ENCODE measurements at regions not wholly inside any gene's neighbourhood (a gene's known extent, or its start where the extent isn't known, plus 50 kb on each side); places are given as distances from the start of the nearest gene placed in this dataset.

GRCh38 chr6:14790976-14791375 is 454.9 kb upstream of the JARID2 start:
- Histone ChIP-seq H3K4me2 (ENCODE audit: low read length) (no peak overlapping the region), H3K4me3 (ENCODE audit: low read depth, low read length) (no peak overlapping the region), H3K9ac (no peak overlapping the region), H3K27me3 (ENCODE audit: control insufficient read depth, insufficient read depth, low read length) (no peaks in the 10 kb centered on the region), H3K9me3 (ENCODE audit: control insufficient read depth, low read length) (no peaks in the 10 kb centered on the region), H2AFZ (no peak overlapping the region), H3K27ac (no peak overlapping the region), H3K36me3 (ENCODE audit: control insufficient read depth, insufficient read depth, low read length) (no peaks in the 10 kb centered on the region), H3K79me2 (no peaks in the 10 kb centered on the region), H3K4me1 (no peaks in the 10 kb centered on the region)
- TF ChIP-seq CTCF (IDR thresholded peaks at IDR 0.05): no peak

DNA sequence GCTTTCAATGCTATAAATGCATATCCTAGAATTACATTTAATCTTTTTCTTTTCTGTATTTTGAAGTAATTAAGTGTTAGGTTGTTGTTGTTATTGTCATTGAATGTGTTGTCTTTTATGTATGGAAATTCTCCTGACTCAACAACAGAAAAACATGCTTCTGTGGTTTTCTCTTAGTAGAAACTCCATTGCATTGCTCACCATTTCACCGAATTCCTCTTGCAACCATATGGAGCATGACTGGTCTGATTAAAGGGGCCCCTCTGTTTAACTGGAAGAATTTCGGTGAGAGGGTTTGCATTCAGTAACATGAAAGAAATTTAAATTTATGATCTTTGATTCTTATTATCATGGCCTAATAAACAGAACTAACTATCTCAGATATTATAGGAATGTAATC is 454.3 kb upstream of the JARID2 start:
- Histone ChIP-seq H3K27me3 (ENCODE audit: control insufficient read depth, insufficient read depth, low read length) (no peaks in the 10 kb centered on the region), H3K4me3 (ENCODE audit: low read depth, low read length) (no peak overlapping the region), H3K4me1 (no peaks in the 10 kb centered on the region), H3K79me2 (no peaks in the 10 kb centered on the region), H2AFZ (no peak overlapping the region), H3K9me3 (ENCODE audit: control insufficient read depth, low read length) (no peaks in the 10 kb centered on the region), H3K9ac (no peak overlapping the region), H3K27ac (no peak overlapping the region), H3K36me3 (ENCODE audit: control insufficient read depth, insufficient read depth, low read length) (no peaks in the 10 kb centered on the region), H3K4me2 (ENCODE audit: low read length) (no peak overlapping the region)
- no peak for TF ChIP-seq CTCF (IDR thresholded peaks at IDR 0.05)

DNA sequence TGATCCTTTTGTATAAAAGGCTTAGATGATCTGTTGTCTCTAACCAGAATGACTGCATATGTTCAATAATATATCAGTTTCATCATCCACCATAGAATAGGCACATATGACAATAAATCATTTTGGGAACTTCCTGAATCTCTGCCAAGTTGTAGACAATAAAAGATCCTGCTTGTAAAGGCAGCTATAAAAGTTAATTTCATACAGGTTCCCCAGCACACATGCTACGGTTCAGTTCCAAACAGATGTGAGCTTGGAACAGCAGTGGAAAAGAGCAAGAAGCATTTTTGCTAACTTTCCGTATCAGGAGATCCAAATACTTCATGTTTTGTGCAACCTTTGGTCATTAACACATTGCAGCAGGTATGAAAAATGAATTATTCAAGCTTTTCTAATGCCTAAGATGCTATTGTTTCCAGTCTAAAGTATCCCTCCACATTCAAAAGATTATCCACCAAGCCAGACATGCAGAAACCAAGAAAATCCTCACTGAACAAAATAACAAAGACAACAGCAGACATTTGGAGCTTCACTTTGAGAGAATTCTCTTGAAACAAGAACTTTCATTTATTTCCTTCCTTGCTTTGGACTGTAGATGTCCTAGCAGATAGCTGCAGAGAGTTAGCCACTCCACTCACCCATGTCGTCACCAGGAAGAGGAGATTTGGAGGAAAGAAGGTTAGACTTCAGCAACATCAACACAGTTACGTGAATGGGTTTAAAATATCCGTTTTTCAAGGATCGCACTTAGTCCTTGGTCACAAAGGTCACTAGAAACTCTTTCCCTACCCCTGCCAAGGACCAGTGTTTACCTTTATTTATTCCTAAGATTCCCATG is 453.5 kb upstream of the JARID2 start:
- no peak overlapping the region for H3K4me2 ChIP-seq (ENCODE audit: low read length)
- no peaks in the 10 kb centered on the region for H3K27me3 ChIP-seq (ENCODE audit: control insufficient read depth, insufficient read depth, low read length)
- H3K4me3 ChIP-seq (ENCODE audit: low read depth, low read length): no peak overlapping the region
- H3K36me3 ChIP-seq (ENCODE audit: control insufficient read depth, insufficient read depth, low read length): no peaks in the 10 kb centered on the region
- H3K79me2 ChIP-seq: no peaks in the 10 kb centered on the region
- no peak overlapping the region for H3K27ac ChIP-seq
- TF ChIP-seq CTCF (IDR thresholded peaks at IDR 0.05): no peak
- H2AFZ ChIP-seq: no peak overlapping the region
- H3K4me1 ChIP-seq: no peaks in the 10 kb centered on the region
- H3K9ac ChIP-seq: no peak overlapping the region
- no peaks in the 10 kb centered on the region for H3K9me3 ChIP-seq (ENCODE audit: control insufficient read depth, low read length)

GRCh38 chr6:14795451-14795850 is 450.4 kb upstream of the JARID2 start:
- Histone ChIP-seq H3K9me3 (ENCODE audit: control insufficient read depth, low read length) (no peaks in the 10 kb centered on the region), H3K9ac (no peak overlapping the region), H3K36me3 (ENCODE audit: control insufficient read depth, insufficient read depth, low read length) (no peaks in the 10 kb centered on the region), H3K4me1 (no peaks in the 10 kb centered on the region), H3K4me3 (ENCODE audit: low read depth, low read length) (no peak overlapping the region), H2AFZ (no peak overlapping the region), H3K4me2 (ENCODE audit: low read length) (no peak overlapping the region), H3K27me3 (ENCODE audit: control insufficient read depth, insufficient read depth, low read length) (no peaks in the 10 kb centered on the region), H3K27ac (no peak overlapping the region), H3K79me2 (no peaks in the 10 kb centered on the region)
- TF ChIP-seq CTCF (IDR thresholded peaks at IDR 0.05): no peak

All from parathyroid adenoma (tissue), 2 donors.